ENCODE measurements at regions not wholly inside any gene's neighbourhood (a gene's known extent, or its start where the extent isn't known, plus 50 kb on each side); places are given as distances from the start of the nearest gene placed in this dataset.
"Not testable (repeated sequence)": the region's sequence is repeated elsewhere in the genome, so short reads cannot be mapped to it uniquely, and the experiment has no call there.

GRCh38 chr14:29376237-29376636 is 551.4 kb downstream of the PRKD1 start:
- DNase-seq (ENCODE audit: low read depth): no peak

GRCh38 chr14:29380826-29381225 is 546.8 kb downstream of the PRKD1 start:
- DNase-seq (ENCODE audit: low read depth): no peak

- no peak for DNase-seq (ENCODE audit: low read depth)
Measured at GRCh38 chr14:29388571-29388970, 539.1 kb downstream of the PRKD1 start.

- DNase-seq (ENCODE audit: low read depth): no peak
Measured at GRCh38 chr14:29390081-29390832, 537.4 kb downstream of the PRKD1 start.

GRCh38 chr14:29391231-29391630 is 536.4 kb downstream of the PRKD1 start:
- no peak for DNase-seq (ENCODE audit: low read depth)

GRCh38 chr14:29391801-29392200 is 535.8 kb downstream of the PRKD1 start:
- DNase-seq (ENCODE audit: low read depth): no peak

- DNase-seq (ENCODE audit: low read depth): no peak
Measured at GRCh38 chr14:29392287-29392686, 535.4 kb downstream of the PRKD1 start.

GRCh38 chr14:29403091-29403490 is 524.6 kb downstream of the PRKD1 start:
- no peak for DNase-seq (ENCODE audit: low read depth)

- no peak for DNase-seq (ENCODE audit: low read depth)
Measured at GRCh38 chr14:29410581-29410980, 517.1 kb downstream of the PRKD1 start.

GRCh38 chr14:29414931-29415330 is 512.7 kb downstream of the PRKD1 start:
- not testable (repeated sequence) for DNase-seq (ENCODE audit: low read depth)

- no peak for DNase-seq (ENCODE audit: low read depth)
Measured at GRCh38 chr14:29419736-29420135, 507.9 kb downstream of the PRKD1 start.

- no peak for DNase-seq (ENCODE audit: low read depth)
Measured at GRCh38 chr14:29421156-29421728, 506.4 kb downstream of the PRKD1 start.

- DNase-seq (ENCODE audit: low read depth): no peak
Measured at GRCh38 chr14:29425705-29426482, 501.8 kb downstream of the PRKD1 start.

- DNase-seq (ENCODE audit: low read depth): peak; percentile 71
Measured at GRCh38 chr14:29442696-29443095, 485.0 kb downstream of the PRKD1 start.

GRCh38 chr14:29444216-29444615 is 483.4 kb downstream of the PRKD1 start:
- peak; percentile 92 for DNase-seq (ENCODE audit: low read depth)

GRCh38 chr14:29444805-29445204 is 482.8 kb downstream of the PRKD1 start:
- DNase-seq (ENCODE audit: low read depth): no peak

GRCh38 chr14:29446971-29447370 is 480.7 kb downstream of the PRKD1 start:
- peak; percentile 20 for DNase-seq (ENCODE audit: low read depth)

GRCh38 chr14:29451941-29452340 is 475.7 kb downstream of the PRKD1 start:
- no peak for DNase-seq (ENCODE audit: low read depth)

GRCh38 chr14:29453045-29453444 is 474.6 kb downstream of the PRKD1 start:
- DNase-seq (ENCODE audit: low read depth): no peak

- DNase-seq (ENCODE audit: low read depth): no peak
Measured at GRCh38 chr14:29454026-29454693, 473.5 kb downstream of the PRKD1 start.

GRCh38 chr14:29458547-29458946 is 469.1 kb downstream of the PRKD1 start:
- no peak for DNase-seq (ENCODE audit: low read depth)

GRCh38 chr14:29459531-29459930 is 468.1 kb downstream of the PRKD1 start:
- peak; percentile 59 for DNase-seq (ENCODE audit: low read depth)

Measured in amniotic epithelial cell (primary cell).